GM23248 (cell line): ENCODE measurements at regions not wholly inside any gene's neighbourhood (a gene's known extent, or its start where the extent isn't known, plus 50 kb on each side); places are given as distances from the start of the nearest gene placed in this dataset.
"Not testable (repeated sequence)": the region's sequence is repeated elsewhere in the genome, so short reads cannot be mapped to it uniquely, and the experiment has no call there.

Experiments
- DNase-seq: peaks from one replicate; pipeline ENCODE4 v3.0.0-alpha.2; 2015
- H2AFZ ChIP-seq: fragments of 200-600 bp; sonication (generic); 2 replicates; pipeline ENCODE4 v1.6.1; 2016; ENCODE audit warnings: antibody characterized with exemption
- H3F3A ChIP-seq: fragments of 200-600 bp; sonication (generic); 2 replicates; pipeline ENCODE4 v1.6.1; 2016; ENCODE audit warnings: mild to moderate bottlenecking, antibody characterized with exemption, mixed run types; ENCODE audit not compliant: insufficient read depth
- H3K27ac ChIP-seq: fragments of 200-600 bp; sonication (generic); 2 replicates; pipeline ENCODE4 v1.5.1; 2016; ENCODE audit warnings: mild to moderate bottlenecking
- H3K27me3 ChIP-seq: fragments of 200-600 bp; sonication (generic); replicated peaks from 2 replicates; pipeline ENCODE4 v1.6.1; 2016; ENCODE audit warnings: mild to moderate bottlenecking; ENCODE audit not compliant: insufficient read depth
- H3K36me3 ChIP-seq: fragments of 200-600 bp; sonication (generic); 2 replicates; pipeline ENCODE4 v1.6.1; 2016; ENCODE audit warnings: low read depth, mild to moderate bottlenecking
- H3K4me1 ChIP-seq: fragments of 200-600 bp; sonication (generic); 2 replicates; pipeline ENCODE4 v1.6.1; 2016; ENCODE audit warnings: mild to moderate bottlenecking; ENCODE audit not compliant: insufficient read depth
- H3K4me2 ChIP-seq: fragments of 200-600 bp; sonication (generic); one replicate; pipeline ENCODE4 v1.6.1; 2016; ENCODE audit warnings: mild to moderate bottlenecking; ENCODE audit not compliant: unreplicated experiment
- H3K4me3 ChIP-seq: fragments of 200-600 bp; sonication (generic); 2 replicates; pipeline ENCODE4 v1.5.1; 2016; ENCODE audit warnings: mild to moderate bottlenecking
- H3K79me2 ChIP-seq: fragments of 200-600 bp; sonication (generic); 2 replicates; pipeline ENCODE4 v1.6.1; 2016; ENCODE audit warnings: mild to moderate bottlenecking; ENCODE audit not compliant: insufficient read depth
- H3K9ac ChIP-seq: fragments of 200-600 bp; sonication (generic); 2 replicates; pipeline ENCODE4 v1.6.1; 2016; ENCODE audit warnings: mild to moderate bottlenecking
- H3K9me2 ChIP-seq: fragments of 200-600 bp; sonication (generic); 2 replicates; pipeline ENCODE4 v1.6.1; 2016; ENCODE audit warnings: mixed run types, mild to moderate bottlenecking, moderate library complexity; ENCODE audit not compliant: insufficient read depth
- H3K9me3 ChIP-seq: fragments of 200-600 bp; sonication (generic); one replicate; pipeline ENCODE4 v1.6.1; 2017; ENCODE audit warnings: low read depth
- H4K20me1 ChIP-seq: fragments of 200-600 bp; sonication (generic); 2 replicates; pipeline ENCODE4 v1.6.0; 2016; ENCODE audit not compliant: insufficient read depth
- EZH2 ChIP-seq: fragments of 200-600 bp; sonication (generic); IDR thresholded peaks from 2 replicates; pipeline ENCODE4 v1.6.1; 2018; ENCODE audit warnings: antibody characterized with exemption, mild to moderate bottlenecking; ENCODE audit not compliant: insufficient read depth, poor library complexity, severe bottlenecking
- EZH2phosphoT487 ChIP-seq: fragments of 200-600 bp; sonication (generic); IDR thresholded peaks from 2 replicates; pipeline ENCODE4 v1.6.1; 2018; ENCODE audit warnings: antibody characterized with exemption, moderate library complexity, mild to moderate bottlenecking, low read depth; ENCODE audit not compliant: insufficient read depth
- WGBS, 2 experiments: methylation state at CpG; one replicate each; pipeline ENCODE4 v1.1.6; 2015 to 2017; ENCODE audit warnings: low lambda C conversion rate in 2 of 2, low coverage in 1 of 2; ENCODE audit errors: missing lambda C conversion rate in 2 of 2; 5-methylcytosine and 5-hydroxymethylcytosine counted together
- in situ Hi-C: fragments of 300-500 bp; cut with MboI; formaldehyde crosslinking; loops from 2 replicates; pipeline ENCODE4 v1.15.0; 2020

DNA sequence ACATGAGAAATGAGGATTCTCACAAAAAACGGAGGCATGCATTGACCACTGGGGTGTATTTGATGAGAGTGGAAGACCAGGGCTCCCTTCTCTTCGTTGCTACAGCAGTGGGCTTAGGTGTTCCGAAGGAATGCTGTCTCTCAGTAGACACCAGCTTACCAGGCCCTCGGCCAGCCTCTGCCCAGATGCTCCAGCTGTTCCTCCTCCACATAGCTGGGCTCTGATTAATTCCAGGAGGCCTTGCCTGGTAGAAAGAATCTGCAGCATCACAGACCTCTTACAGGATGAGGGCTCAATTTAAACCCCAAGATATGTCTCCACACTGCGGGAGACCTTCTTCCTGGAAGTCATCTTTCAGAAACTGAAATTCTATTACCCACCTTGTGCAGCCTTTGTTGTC lies 346.6 kb upstream of the TENM3 start:
- 7 to 12% methylated on average over 5 of the region's 5 CpGs for WGBS, 2 experiments
- Histone ChIP-seq H3K4me3 (no peak overlapping the region), H3K9me3 (no peaks in the 10 kb centered on the region), H3K27ac (no peak overlapping the region), H3K79me2 (no peaks in the 10 kb centered on the region), H3F3A (no peaks in the 10 kb centered on the region), H2AFZ (no peak overlapping the region), H3K9ac (no peak overlapping the region), H3K4me1 (no peaks in the 10 kb centered on the region), H3K36me3 (no peaks in the 10 kb centered on the region), H3K27me3 (no peaks in the 10 kb centered on the region), H3K4me2 (no peak overlapping the region), H4K20me1 (no peaks in the 10 kb centered on the region), H3K9me2 (no peaks in the 10 kb centered on the region)
- TF ChIP-seq EZH2phosphoT487 = no peak
- TF ChIP-seq EZH2 = no peak
- DNase-seq = no peak
- in situ Hi-C loops = no loop called here

DNA sequence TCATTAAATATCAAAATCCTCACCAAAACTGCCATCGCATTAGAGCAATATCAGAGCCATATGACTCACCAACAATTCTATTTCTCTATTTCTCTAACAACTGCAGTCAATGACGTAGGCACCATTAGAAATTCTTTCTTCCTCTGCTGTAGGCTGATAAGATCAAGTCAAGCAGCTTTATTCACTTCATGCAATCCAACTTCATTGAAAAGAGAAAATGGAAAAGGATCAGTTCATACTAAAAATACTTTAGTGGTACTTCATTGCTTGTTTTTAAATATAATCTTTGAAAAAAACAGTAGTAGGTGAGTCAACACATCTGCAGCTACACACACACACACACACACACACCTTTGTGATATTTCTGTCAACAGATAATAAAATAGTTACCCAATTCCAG lies 345.3 kb upstream of the TENM3 start:
- Histone ChIP-seq H3K9ac (no peak overlapping the region), H3K9me2 (no peaks in the 10 kb centered on the region), H3K4me2 (no peak overlapping the region), H3K4me3 (no peak overlapping the region), H3K79me2 (no peaks in the 10 kb centered on the region), H3F3A (no peaks in the 10 kb centered on the region), H4K20me1 (no peaks in the 10 kb centered on the region), H3K27ac (no peak overlapping the region), H3K9me3 (no peaks in the 10 kb centered on the region), H3K36me3 (no peaks in the 10 kb centered on the region), H2AFZ (no peak overlapping the region), H3K4me1 (no peaks in the 10 kb centered on the region), H3K27me3 (no peaks in the 10 kb centered on the region)
- in situ Hi-C loops = no loop called here
- WGBS, 2 experiments = 32 to 43% methylated on average over 2 of the region's 2 CpGs
- TF ChIP-seq EZH2 = no peak
- TF ChIP-seq EZH2phosphoT487 = no peak
- peak; percentile 44 for DNase-seq

DNA sequence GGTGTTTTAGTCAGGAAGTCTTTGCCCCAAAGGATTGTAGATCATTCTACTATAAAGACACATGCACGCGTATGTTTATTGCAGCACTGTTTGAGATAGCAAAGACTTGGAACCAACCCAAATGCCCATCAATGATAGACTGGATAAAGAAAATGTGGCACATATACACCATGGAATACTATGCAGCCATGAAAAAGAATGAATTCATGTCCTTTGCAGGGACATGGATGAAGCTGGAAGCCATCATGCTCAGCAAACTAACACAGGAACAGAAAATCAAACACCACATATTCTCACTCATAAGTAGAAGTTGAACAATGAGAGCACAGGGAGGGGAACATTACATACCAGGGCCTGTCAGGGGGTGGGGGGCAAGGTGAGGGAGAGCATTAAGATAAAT lies 340.8 kb upstream of the TENM3 start:
- H3K36me3 ChIP-seq, H3K4me3 ChIP-seq, H3F3A ChIP-seq, H3K27ac ChIP-seq, H3K4me1 ChIP-seq, H3K9ac ChIP-seq, H3K79me2 ChIP-seq, H3K9me3 ChIP-seq, H4K20me1 ChIP-seq, H3K4me2 ChIP-seq, H2AFZ ChIP-seq, H3K27me3 ChIP-seq, H3K9me2 ChIP-seq, DNase-seq, in situ Hi-C loops: not testable (repeated sequence)
- WGBS, 2 experiments = 36 to 41% methylated on average over 2 of the region's 2 CpGs

DNA sequence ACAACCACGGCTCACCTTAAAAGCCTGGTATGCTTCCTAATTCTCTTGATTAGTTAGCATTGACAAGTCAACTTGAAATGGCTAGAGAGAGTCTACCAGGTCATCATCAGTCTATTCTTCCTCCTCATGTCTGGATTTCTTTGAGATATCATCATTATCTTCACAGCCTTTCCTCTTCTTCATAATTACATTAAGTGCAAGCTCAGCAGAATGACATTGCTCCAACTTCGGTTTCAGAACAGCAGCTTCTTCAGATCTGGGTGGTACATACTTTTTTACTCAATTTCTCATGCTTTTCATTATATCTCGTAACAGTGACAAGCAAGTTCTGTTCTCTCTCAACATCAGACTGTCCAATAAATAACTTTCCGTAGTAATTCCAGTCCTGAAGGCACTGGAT lies 337.5 kb upstream of the TENM3 start:
- Histone ChIP-seq H3K4me2 (no peak overlapping the region), H3K27me3 (no peaks in the 10 kb centered on the region), H3K9ac (no peak overlapping the region), H3K4me1 (no peaks in the 10 kb centered on the region), H3K4me3 (no peak overlapping the region), H3K9me2 (no peaks in the 10 kb centered on the region), H3K36me3 (no peaks in the 10 kb centered on the region), H2AFZ (no peak overlapping the region), H4K20me1 (no peaks in the 10 kb centered on the region), H3F3A (no peaks in the 10 kb centered on the region), H3K9me3 (no peaks in the 10 kb centered on the region), H3K79me2 (no peaks in the 10 kb centered on the region), H3K27ac (no peak overlapping the region)
- TF ChIP-seq EZH2phosphoT487 (no peak), EZH2 (no peak)
- DNase-seq = no peak
- in situ Hi-C loops = no loop called here
- WGBS, 2 experiments = 17 to 23% methylated on average over 4 of the region's 4 CpGs

DNA sequence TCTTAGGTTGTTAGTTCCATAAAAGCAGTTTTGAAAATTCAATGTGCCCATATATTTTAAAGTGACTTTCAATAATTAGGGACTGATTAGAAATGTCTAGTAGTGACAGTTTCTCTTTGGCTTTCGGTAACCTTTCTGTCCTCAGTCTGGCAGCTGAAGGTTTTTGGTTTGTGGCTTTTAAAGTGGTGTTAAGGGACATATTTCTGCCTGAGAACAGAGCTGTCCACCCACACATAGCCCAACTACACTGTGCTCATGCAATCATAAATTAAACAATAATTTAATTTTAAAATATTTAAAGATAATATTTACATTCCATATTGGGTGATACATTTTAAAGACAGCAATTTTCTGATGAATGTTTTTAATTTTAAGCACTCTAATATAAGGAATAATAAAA lies 335.0 kb upstream of the TENM3 start:
- H3K9ac ChIP-seq = no peak overlapping the region
- WGBS, 2 experiments = 3 to 5% methylated on average over 1 of the region's 1 CpG
- TF ChIP-seq EZH2phosphoT487 (no peak), EZH2 (no peak)
- H3K79me2 ChIP-seq = no peaks in the 10 kb centered on the region
- no peaks in the 10 kb centered on the region for H4K20me1 ChIP-seq
- H3K9me3 ChIP-seq = no peaks in the 10 kb centered on the region
- no peaks in the 10 kb centered on the region for H3K4me1 ChIP-seq
- in situ Hi-C loops = no loop called here
- no peak overlapping the region for H3K4me3 ChIP-seq
- H3K4me2 ChIP-seq = no peak overlapping the region
- H2AFZ ChIP-seq = no peak overlapping the region
- H3K36me3 ChIP-seq = no peaks in the 10 kb centered on the region
- no peak overlapping the region for H3K27ac ChIP-seq
- no peak for DNase-seq
- H3F3A ChIP-seq = no peaks in the 10 kb centered on the region
- H3K27me3 ChIP-seq = no peaks in the 10 kb centered on the region
- H3K9me2 ChIP-seq = no peaks in the 10 kb centered on the region
